ENCODE measurements at regions not wholly inside any gene's neighbourhood (a gene's known extent, or its start where the extent isn't known, plus 50 kb on each side); places are given as distances from the start of the nearest gene placed in this dataset.

GRCh38 chr9:18068900-18069299 is 405.1 kb upstream of the ADAMTSL1 start:
- no peak for TF ChIP-seq MXI1 (IDR thresholded peaks at IDR 0.05; ENCODE audit: borderline replicate concordance, low read depth, low read length)
- TF ChIP-seq MAZ (IDR thresholded peaks at IDR 0.05; ENCODE audit: borderline replicate concordance, low read depth, low read length), result no peak
- no peak for TF ChIP-seq NFE2L2 (IDR thresholded peaks at IDR 0.05; ENCODE audit: low read depth, low read length)
- no peak for TF ChIP-seq CEBPB (IDR thresholded peaks at IDR 0.05; ENCODE audit: low read depth, low read length)
- no peak for TF ChIP-seq POLR2A (IDR thresholded peaks at IDR 0.05; ENCODE audit: low read depth, low read length)
- no peak for TF ChIP-seq CHD1 (IDR thresholded peaks at IDR 0.05; ENCODE audit: low read depth, low read length)
- TF ChIP-seq, protein P1, sequence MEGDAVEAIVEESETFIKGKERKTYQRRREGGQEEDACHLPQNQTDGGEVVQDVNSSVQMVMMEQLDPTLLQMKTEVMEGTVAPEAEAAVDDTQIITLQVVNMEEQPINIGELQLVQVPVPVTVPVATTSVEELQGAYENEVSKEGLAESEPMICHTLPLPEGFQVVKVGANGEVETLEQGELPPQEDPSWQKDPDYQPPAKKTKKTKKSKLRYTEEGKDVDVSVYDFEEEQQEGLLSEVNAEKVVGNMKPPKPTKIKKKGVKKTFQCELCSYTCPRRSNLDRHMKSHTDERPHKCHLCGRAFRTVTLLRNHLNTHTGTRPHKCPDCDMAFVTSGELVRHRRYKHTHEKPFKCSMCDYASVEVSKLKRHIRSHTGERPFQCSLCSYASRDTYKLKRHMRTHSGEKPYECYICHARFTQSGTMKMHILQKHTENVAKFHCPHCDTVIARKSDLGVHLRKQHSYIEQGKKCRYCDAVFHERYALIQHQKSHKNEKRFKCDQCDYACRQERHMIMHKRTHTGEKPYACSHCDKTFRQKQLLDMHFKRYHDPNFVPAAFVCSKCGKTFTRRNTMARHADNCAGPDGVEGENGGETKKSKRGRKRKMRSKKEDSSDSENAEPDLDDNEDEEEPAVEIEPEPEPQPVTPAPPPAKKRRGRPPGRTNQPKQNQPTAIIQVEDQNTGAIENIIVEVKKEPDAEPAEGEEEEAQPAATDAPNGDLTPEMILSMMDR (conservative IDR thresholded peaks at IDR 0.05; ENCODE audit: low read depth, low read length), result no peak
- no peak for TF ChIP-seq RFX5 (IDR thresholded peaks at IDR 0.05; ENCODE audit: low read depth, low read length)
- TF ChIP-seq SMC3 (IDR thresholded peaks at IDR 0.05; ENCODE audit: low read depth, low read length), result no peak
- no peak for TF ChIP-seq BHLHE40 (IDR thresholded peaks at IDR 0.05; ENCODE audit: low read depth, low read length)
- TF ChIP-seq FOS (IDR thresholded peaks at IDR 0.05; ENCODE audit: low read depth, low read length), result no peak
- TF ChIP-seq USF2 (IDR thresholded peaks at IDR 0.05; ENCODE audit: low read depth, low read length), result no peak
- no peak for TF ChIP-seq RAD21 (IDR thresholded peaks at IDR 0.05; ENCODE audit: low read length)
- TF ChIP-seq MAFK (IDR thresholded peaks at IDR 0.05; ENCODE audit: low read depth, low read length), result no peak
- no peak for TF ChIP-seq ELK1 (IDR thresholded peaks at IDR 0.05; ENCODE audit: borderline replicate concordance, low read depth, low read length)
- TF ChIP-seq RCOR1 (IDR thresholded peaks at IDR 0.05; ENCODE audit: insufficient replicate concordance, low read length), result no peak

More at GRCh38 chr9:18068900-18069299, 405.1 kb upstream of the ADAMTSL1 start:
- H4K20me1 ChIP-seq (ENCODE audit: insufficient read depth, low read length), result no peaks in the 10 kb centered on the region
- H3K79me1 ChIP-seq (ENCODE audit: low read depth in 1 of 2, low read length in 2 of 2), result no peaks in the 10 kb centered on the region
- H3K18ac ChIP-seq (ENCODE audit: low read depth, low read length), result no peak overlapping the region
- H2BK15ac ChIP-seq (ENCODE audit: low read depth, low read length), result no peak overlapping the region
- POLR2A ChIA-PET (ENCODE audit: unreplicated experiment), result no interaction called here
- CTCF ChIA-PET, result no interaction called here
- no peak overlapping the region for H3K23ac ChIP-seq (ENCODE audit: low read depth, low read length)
- H3K9me1 ChIP-seq (ENCODE audit: insufficient read depth, low read length), result no peaks in the 10 kb centered on the region
- H3K4me2 ChIP-seq (ENCODE audit: low read depth, low read length), result no peak overlapping the region
- H3K14ac ChIP-seq (replicated peaks; ENCODE audit: low read depth, low read length), result no peak overlapping the region
- dilution Hi-C loops (cut with HindIII; ENCODE audit: low sequenced_read_pairs, unreplicated experiment), result no loop called here
- H2AK9ac ChIP-seq (replicated peaks; ENCODE audit: low read depth, low read length, poor library complexity), result no peak overlapping the region
- no peaks in the 10 kb centered on the region for H3K9me3 ChIP-seq (ENCODE audit: control insufficient read depth, insufficient read depth, low read length)
- intact Hi-C loops (cut with micrococcal nuclease), result no loop called here
- no peak overlapping the region for H3K4ac ChIP-seq (ENCODE audit: low read depth, low read length)
- no peak overlapping the region for H4K91ac ChIP-seq (ENCODE audit: insufficient read depth, low read depth, low read length)
- H3K9ac ChIP-seq (ENCODE audit: low read depth, low read length), result no peak overlapping the region
- H2BK120ac ChIP-seq (ENCODE audit: low read depth, low read length), result no peak overlapping the region
- in situ Hi-C loops (cut with MboI; ENCODE audit: low sequenced_read_pairs), result no loop called here
- H2BK20ac ChIP-seq (ENCODE audit: low read depth, low read length), result no peak overlapping the region
- H4K8ac ChIP-seq (ENCODE audit: low read depth in 2 of 2, low read length in 2 of 2), result no peak overlapping the region
- H2AK5ac ChIP-seq (ENCODE audit: low read depth, low read length), result no peak overlapping the region
- no peak overlapping the region for H3K56ac ChIP-seq (ENCODE audit: extremely low read depth, insufficient read depth, low read length)
- DNase-seq, result peak; percentile 15
- H2BK5ac ChIP-seq (ENCODE audit: low read depth, low read length, poor library complexity, severe bottlenecking), result no peak overlapping the region
- no peak overlapping the region for H3K4me3 ChIP-seq (ENCODE audit: insufficient read depth, low read depth, low read length)
- H3K27me3 ChIP-seq (ENCODE audit: control insufficient read depth, insufficient read depth, low read length), result no peaks in the 10 kb centered on the region
- no CpG with 5 or more reads among the region's 3 CpGs for WGBS, 2 experiments (ENCODE audit: extremely low coverage in 2 of 2, insufficient read length in 1 of 2)
- peak; percentile 32; the same call in 1 of the 2 replicates for ATAC-seq (ENCODE audit: low read depth)
- H4K5ac ChIP-seq (ENCODE audit: low read depth, low read length), result no peak overlapping the region
- no TSS peak for BruUV-seq (replicated peaks)
- no peaks in the 10 kb centered on the region for H3K36me3 ChIP-seq (ENCODE audit: control insufficient read depth, insufficient read depth, low read length)
- H3K4me1 ChIP-seq (ENCODE audit: control insufficient read depth, insufficient read depth, low read length), result no peaks in the 10 kb centered on the region
- no peak overlapping the region for H3K27ac ChIP-seq (ENCODE audit: insufficient read depth, low read length)
- no peak overlapping the region for H2AFZ ChIP-seq (replicated peaks; ENCODE audit: low read length, poor library complexity)
